SU-DHL-6 (cell line): ENCODE measurements at regions not wholly inside any gene's neighbourhood (a gene's known extent, or its start where the extent isn't known, plus 50 kb on each side); places are given as distances from the start of the nearest gene placed in this dataset.

Source experiments
- H2AFZ ChIP-seq: fragments of 200-600 bp; sonication (generic); 2 replicates; pipeline ENCODE4 v1.6.1; 2014; ENCODE audit warnings: low read depth, mild to moderate bottlenecking, moderate library complexity, mixed read lengths, antibody characterized with exemption, low read length; ENCODE audit not compliant: severe bottlenecking
- H3F3A ChIP-seq: fragments of 200-600 bp; shearing (Covaris generic); 2 replicates; pipeline ENCODE4 v1.6.0; 2016; ENCODE audit warnings: antibody characterized with exemption, mild to moderate bottlenecking; ENCODE audit not compliant: insufficient read depth
- H3K27ac ChIP-seq: fragments of 200-600 bp; sonication (generic); 2 replicates; pipeline ENCODE4 v1.5.1; 2016; ENCODE audit warnings: low read depth, mild to moderate bottlenecking, low read length, moderate library complexity, mixed read lengths
- H3K27me3 ChIP-seq: fragments of 200-600 bp; sonication (generic), shearing (Covaris generic); 2 replicates; pipeline ENCODE4 v1.6.0; 2014; ENCODE audit warnings: mild to moderate bottlenecking, low read length
- H3K36me3 ChIP-seq: fragments of 200-600 bp; sonication (generic); 2 replicates; pipeline ENCODE4 v1.6.1; 2014; ENCODE audit warnings: mild to moderate bottlenecking, low read length, mixed read lengths
- H3K4me2 ChIP-seq: fragments of 300-600, 200-600 bp; shearing (Covaris generic), sonication (generic); 2 replicates; pipeline ENCODE4 v1.6.0; 2014; ENCODE audit warnings: low read length, low read depth, mild to moderate bottlenecking; ENCODE audit not compliant: poor library complexity, severe bottlenecking
- H3K4me3 ChIP-seq: fragments of 200-600 bp; sonication (generic); 2 replicates; pipeline ENCODE4 v1.5.1; 2014; ENCODE audit warnings: antibody characterized with exemption, low read length, mild to moderate bottlenecking, mixed read lengths; ENCODE audit not compliant: insufficient read depth, poor library complexity, severe bottlenecking
- H3K79me2 ChIP-seq: fragments of 200-600 bp; sonication (generic); 2 replicates; pipeline ENCODE4 v1.6.1; 2014; ENCODE audit warnings: mild to moderate bottlenecking, low read length, moderate library complexity; ENCODE audit not compliant: insufficient read depth
- H3K9ac ChIP-seq: fragments of 200-600 bp; sonication (generic); 2 replicates; pipeline ENCODE4 v1.7.0; 2014; ENCODE audit warnings: mild to moderate bottlenecking, low read length
- H3K9me2 ChIP-seq: fragments of 200-600 bp; sonication (generic); replicated peaks from 2 replicates; pipeline ENCODE4 v1.6.1; 2014; ENCODE audit warnings: low read length; ENCODE audit not compliant: insufficient read depth
- H3K9me3 ChIP-seq: fragments of 200-600 bp; sonication (generic); 2 replicates; pipeline ENCODE4 v1.6.1; 2014; ENCODE audit warnings: low read length, mixed read lengths; ENCODE audit not compliant: insufficient read depth
- H4K20me1 ChIP-seq: fragments of 200-600 bp; sonication (generic); 2 replicates; pipeline ENCODE4 v1.6.1; 2014; ENCODE audit warnings: low read depth, mild to moderate bottlenecking, antibody characterized with exemption, low read length, moderate library complexity, mixed read lengths
- CTCF ChIP-seq: fragments of 200-600 bp; sonication (generic); IDR thresholded peaks from one replicate; pipeline ENCODE4 v1.5.1; 2017; ENCODE audit warnings: antibody characterized with exemption, mild to moderate bottlenecking, low read length, moderate library complexity; ENCODE audit not compliant: insufficient read depth, poor library complexity, severe bottlenecking
- EZH2phosphoT487 ChIP-seq: fragments of 200-600 bp; sonication (generic), shearing (Covaris generic); conservative IDR thresholded peaks from 2 replicates; pipeline ENCODE4 v1.6.1; 2018; ENCODE audit warnings: mild to moderate bottlenecking, antibody characterized with exemption, low read length, moderate library complexity, mixed read lengths

DNA sequence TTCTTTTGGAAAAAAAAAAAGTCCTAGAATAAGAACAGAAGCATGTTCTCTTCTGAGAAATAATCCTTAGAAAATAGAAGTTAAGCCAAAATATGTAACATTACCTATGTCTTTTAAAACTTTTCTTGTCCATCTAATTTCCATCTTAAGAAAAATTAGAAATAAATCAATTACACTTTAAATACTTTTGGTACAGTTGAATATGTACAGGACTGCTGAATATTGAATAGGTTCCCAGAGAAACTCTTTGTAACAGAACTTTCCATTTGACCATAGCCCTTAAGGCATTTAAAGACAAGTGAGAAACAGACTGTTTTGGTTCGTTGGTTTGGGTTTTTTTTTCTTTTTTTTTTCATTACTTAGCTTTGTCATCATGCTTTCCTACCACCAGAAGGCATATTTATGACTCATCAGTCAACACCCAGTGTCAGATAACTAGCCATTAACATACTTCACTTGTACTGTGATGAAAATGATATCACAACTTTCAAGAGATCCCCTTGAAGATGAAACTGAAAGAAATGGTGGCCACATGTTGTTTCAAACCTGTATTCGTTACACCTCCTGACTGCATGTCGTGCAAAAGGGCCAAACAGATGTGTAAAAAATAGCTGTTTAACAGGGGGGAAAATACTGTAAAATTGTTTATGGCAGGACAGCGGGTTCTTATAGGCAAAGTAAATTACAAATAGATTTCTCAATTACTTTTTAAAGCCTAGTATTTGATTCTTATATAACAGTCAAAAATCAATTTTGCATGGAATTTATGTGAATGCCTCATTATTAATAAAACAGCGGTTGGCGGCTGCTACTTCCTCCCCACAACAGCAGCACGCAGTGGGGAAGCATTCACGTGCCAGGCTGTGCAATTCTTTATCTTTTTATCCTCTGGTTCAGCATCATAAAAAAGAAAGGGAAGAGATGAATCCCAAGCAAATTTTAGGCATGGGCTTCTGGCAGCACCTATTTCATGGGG lies 280.7 kb upstream of the HNRNPA3 start:
- Histone ChIP-seq H3K4me2 (no peak overlapping the region), H3F3A (no peaks in the 10 kb centered on the region), H3K27ac (no peak overlapping the region), H3K36me3 (no peaks in the 10 kb centered on the region), H4K20me1 (no peaks in the 10 kb centered on the region), H3K4me3 (no peak overlapping the region), H3K9me3 (no peaks in the 10 kb centered on the region), H3K27me3 (no peaks in the 10 kb centered on the region), H2AFZ (no peak overlapping the region), H3K9me2 (no peaks in the 10 kb centered on the region), H3K9ac (no peak overlapping the region), H3K79me2 (no peaks in the 10 kb centered on the region)
- no peak for TF ChIP-seq CTCF
- TF ChIP-seq EZH2phosphoT487, result no peak

- TF ChIP-seq CTCF, result no peak
- no peak for TF ChIP-seq EZH2phosphoT487
- no peaks in the 10 kb centered on the region for H3K9me3 ChIP-seq
- H3K79me2 ChIP-seq, result no peaks in the 10 kb centered on the region
- H3K9ac ChIP-seq, result no peak overlapping the region
- no peaks in the 10 kb centered on the region for H3F3A ChIP-seq
- no peak overlapping the region for H3K4me2 ChIP-seq
- no peak overlapping the region for H2AFZ ChIP-seq
- no peaks in the 10 kb centered on the region for H3K9me2 ChIP-seq
- H3K36me3 ChIP-seq, result no peaks in the 10 kb centered on the region
- H4K20me1 ChIP-seq, result no peaks in the 10 kb centered on the region
- no peak overlapping the region for H3K27ac ChIP-seq
- H3K4me3 ChIP-seq, result no peak overlapping the region
- no peaks in the 10 kb centered on the region for H3K27me3 ChIP-seq
Observed at GRCh38 chr2:176934131-176934530, 278.5 kb upstream of the HNRNPA3 start.

DNA sequence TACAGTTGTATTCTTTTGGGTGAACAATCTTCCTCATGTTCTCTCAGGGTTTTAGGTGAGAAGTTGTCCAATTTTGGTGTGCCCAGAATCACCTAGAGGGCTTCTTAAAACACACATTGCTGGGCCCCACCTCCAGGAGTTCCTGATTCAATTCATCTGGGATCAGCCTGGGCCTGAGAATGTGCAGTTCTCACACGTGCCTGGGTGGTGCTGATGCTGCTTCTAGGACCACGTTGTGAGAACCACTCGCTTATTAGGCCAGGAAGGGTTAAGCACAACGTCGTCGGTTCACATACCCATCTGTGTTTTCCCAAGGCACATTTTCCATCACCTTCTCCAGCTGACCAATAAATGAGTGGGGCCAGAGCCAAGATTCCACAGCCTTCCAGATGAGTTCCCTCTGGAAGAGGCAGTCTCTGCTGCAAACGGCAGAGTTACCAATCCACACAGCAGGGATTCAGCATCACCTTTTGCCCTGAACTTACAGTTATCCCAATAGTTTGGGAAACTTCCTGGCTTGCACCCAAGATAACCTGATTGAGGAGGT lies 277.7 kb upstream of the HNRNPA3 start:
- H3K9ac ChIP-seq, result no peak overlapping the region
- no peaks in the 10 kb centered on the region for H3F3A ChIP-seq
- no peak overlapping the region for H3K4me3 ChIP-seq
- no peaks in the 10 kb centered on the region for H3K9me2 ChIP-seq
- H3K36me3 ChIP-seq, result no peaks in the 10 kb centered on the region
- TF ChIP-seq EZH2phosphoT487, result no peak
- H3K4me2 ChIP-seq, result no peak overlapping the region
- H3K9me3 ChIP-seq, result no peaks in the 10 kb centered on the region
- no peak overlapping the region for H2AFZ ChIP-seq
- no peaks in the 10 kb centered on the region for H3K79me2 ChIP-seq
- H3K27ac ChIP-seq, result no peak overlapping the region
- H3K27me3 ChIP-seq, result no peaks in the 10 kb centered on the region
- no peaks in the 10 kb centered on the region for H4K20me1 ChIP-seq

DNA sequence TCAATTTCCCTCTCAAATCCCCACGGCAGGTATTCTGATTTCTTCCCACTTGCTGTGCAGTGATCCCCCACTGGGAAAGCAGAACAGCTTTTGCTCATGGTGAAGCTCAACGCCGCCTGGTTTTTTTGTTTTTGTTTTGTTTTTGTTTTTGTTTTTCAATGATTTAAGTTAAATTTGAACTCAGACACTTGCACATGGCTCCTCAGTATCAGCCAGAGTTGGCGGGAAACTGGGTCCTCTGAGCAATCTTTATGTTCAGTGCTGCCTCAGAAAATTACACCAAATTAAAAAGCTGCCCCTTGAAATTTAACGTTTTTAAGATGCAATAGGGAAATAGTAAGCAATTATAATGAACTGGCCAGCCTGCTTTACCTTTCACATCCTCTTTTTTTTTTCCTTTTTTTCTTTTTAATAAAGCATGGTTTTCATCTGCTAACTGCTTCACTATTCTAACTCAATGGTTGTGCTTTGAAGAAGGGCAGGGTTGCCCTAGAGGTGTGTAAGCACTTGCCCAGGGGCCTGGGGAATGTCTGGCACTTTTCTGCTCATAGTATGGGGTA lies 277.0 kb upstream of the HNRNPA3 start:
- H3K4me2 ChIP-seq, result no peak overlapping the region
- H3F3A ChIP-seq, result no peaks in the 10 kb centered on the region
- TF ChIP-seq CTCF (no peak), EZH2phosphoT487 (no peak)
- no peaks in the 10 kb centered on the region for H3K9me2 ChIP-seq
- no peaks in the 10 kb centered on the region for H4K20me1 ChIP-seq
- no peaks in the 10 kb centered on the region for H3K27me3 ChIP-seq
- H3K4me3 ChIP-seq, result no peak overlapping the region
- H3K27ac ChIP-seq, result no peak overlapping the region
- no peaks in the 10 kb centered on the region for H3K36me3 ChIP-seq
- no peaks in the 10 kb centered on the region for H3K9me3 ChIP-seq
- H3K79me2 ChIP-seq, result no peaks in the 10 kb centered on the region
- H2AFZ ChIP-seq, result no peak overlapping the region
- no peak overlapping the region for H3K9ac ChIP-seq
